Stimulated activated CD8-positive, alpha-beta memory T cell treated with anti-CD3 and anti-CD28 coated beads, Interleukin-15, amount 100 ng/mL, for 1 hour (primary cell): ENCODE measurements at regions not wholly inside any gene's neighbourhood (a gene's known extent, or its start where the extent isn't known, plus 50 kb on each side); places are given as distances from the start of the nearest gene placed in this dataset.

Experiments used
- DNase-seq: peaks from one replicate; pipeline ENCODE4 v3.0.0-alpha.2; 2020; ENCODE audit warnings: low read depth

GRCh38 chr1:88074661-88075060 lies 609.4 kb upstream of the PKN2 start:
- no peak for DNase-seq

DNA sequence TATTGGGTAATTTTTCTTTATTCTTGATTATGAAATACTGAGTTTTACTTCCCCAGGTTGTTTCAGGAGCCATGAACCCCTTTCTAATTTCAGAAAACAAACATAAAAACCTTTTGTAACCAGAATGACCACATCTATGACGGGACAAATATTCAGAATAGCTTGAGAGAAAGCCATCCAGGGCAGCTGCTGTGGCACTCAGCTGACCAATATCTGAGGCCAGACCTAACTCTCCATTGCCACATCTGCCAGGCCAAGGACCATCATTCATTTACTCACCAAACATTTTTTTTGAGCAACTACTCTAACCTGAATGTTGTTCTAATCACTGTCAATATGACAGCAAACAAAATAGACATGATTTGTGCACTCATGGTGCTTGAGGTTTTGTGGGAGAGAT lies 608.3 kb upstream of the PKN2 start:
- DNase-seq: no peak

DNA sequence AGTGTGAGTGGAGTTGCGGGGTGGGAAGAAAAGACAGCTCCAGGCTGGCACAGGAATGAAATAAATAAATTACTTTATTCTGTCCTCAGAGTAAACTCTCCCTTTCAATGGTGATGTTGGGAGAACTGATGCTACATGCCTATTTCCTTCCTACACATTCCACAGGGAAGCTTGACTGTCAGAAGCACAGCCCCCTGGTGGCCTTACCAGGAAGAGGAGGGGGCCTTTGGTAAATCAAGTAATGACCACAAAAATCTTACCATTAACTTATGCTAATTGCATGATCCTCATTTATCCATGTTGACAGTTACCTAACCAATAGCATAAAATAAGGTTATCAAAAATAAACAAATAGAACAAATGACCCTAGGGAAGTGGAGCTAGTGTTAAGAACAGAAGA lies 605.0 kb upstream of the PKN2 start:
- no peak for DNase-seq

GRCh38 chr1:88080875-88081274 lies 603.2 kb upstream of the PKN2 start:
- no peak for DNase-seq

- DNase-seq: no peak
Measured at GRCh38 chr1:88088481-88088880, 595.6 kb upstream of the PKN2 start.

GRCh38 chr1:88089961-88090360 lies 594.1 kb upstream of the PKN2 start:
- DNase-seq: no peak

DNA sequence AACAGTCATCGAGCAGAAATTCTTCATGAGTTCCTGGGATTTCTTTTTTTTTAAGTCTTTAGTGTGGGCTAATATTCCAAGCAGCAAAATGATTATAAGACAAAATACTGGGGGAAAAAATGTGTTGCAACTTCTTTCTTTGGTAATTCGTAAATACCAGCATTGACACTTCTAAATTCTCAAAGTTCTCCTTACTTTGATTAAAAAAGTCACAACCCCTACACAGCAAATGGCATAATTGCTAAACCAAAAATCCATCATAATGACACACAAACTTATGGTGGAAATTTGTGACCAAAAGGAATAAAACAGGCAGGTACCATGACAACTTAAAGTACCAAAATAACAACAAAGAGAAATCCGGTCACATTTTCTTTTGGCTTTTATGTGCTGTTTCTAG lies 585.2 kb upstream of the PKN2 start:
- no peak for DNase-seq

DNA sequence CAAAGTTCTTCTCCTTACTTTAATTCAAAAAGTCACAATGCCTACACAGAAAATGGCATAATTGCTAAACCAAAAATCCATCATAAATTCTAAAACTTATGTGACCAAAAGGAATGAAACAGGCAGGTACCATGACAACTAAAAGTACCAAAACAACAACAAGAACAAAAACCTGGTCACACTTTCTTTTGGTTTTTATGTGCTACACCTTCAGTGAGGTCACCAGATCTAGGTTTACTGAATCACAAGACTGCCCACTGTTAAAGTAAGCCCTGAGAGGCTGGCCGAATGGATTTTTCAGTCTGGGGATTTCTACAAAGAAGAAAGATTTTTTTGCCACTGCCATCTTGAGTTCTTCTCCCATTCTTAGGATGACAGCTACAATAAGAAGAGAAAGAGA lies 583.0 kb upstream of the PKN2 start:
- no peak for DNase-seq

DNA sequence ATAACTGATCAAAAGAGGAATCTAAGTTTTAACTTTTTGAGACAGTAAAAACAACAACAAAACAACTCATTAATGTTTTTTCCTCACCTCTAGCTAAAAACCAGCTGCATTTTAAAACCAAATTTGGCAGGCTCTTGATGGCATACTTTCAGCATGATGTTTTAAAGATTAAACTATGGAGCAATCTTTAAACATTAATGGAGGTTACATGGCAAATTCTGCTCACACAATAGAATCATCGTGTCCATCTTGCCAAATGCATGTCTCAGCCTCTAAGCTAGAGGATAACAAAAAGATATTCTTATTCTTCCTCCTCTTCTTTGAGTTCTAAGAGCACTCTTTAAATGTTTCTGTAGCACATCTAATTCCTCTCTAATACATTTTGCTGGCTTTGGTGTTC lies 579.8 kb upstream of the PKN2 start:
- DNase-seq: no peak

- no peak for DNase-seq
Measured at GRCh38 chr1:88104886-88105285, 579.2 kb upstream of the PKN2 start.

DNA sequence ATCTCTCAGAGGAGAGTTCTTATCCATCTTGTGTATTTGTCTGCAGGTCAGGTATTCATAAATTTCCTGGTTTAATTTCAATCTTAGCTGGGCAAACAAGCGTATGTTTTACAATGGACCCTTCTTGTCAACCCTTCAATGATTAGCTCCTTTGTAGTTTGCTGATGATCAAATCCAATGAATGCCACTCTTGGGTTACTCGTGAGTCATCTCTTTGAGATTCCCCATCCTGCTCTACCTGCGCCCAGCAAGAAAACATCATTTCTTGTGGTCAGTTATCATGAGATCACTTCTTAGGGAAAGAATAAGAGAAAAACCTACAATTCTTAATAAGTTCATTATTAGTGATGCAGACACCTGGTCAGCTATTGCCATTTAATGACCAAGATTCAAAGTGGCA lies 572.3 kb upstream of the PKN2 start:
- no peak for DNase-seq

- DNase-seq: no peak
Measured at GRCh38 chr1:88117597-88117996, 566.5 kb upstream of the PKN2 start.

- no peak for DNase-seq
Measured at GRCh38 chr1:88118176-88118845, 565.8 kb upstream of the PKN2 start.

DNA sequence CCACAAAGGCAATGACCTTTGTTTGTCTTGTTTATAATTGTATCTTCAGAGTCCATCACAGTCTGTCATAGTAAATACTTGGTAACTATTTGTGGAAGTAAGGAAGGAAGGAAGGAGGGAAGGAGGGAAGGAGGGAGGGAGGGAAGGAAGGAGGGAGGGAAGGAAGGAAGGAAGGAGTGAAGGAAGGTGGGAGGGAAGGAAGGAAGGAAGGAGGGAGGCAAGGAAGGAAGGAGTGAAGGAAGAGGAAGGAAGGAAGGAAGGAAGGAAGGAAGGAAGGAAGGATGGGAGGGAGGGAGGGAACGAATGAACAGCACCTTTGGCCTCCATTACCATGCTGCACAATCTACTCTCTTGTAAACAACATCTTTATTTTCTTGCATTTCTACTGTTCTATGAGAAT lies 559.5 kb upstream of the PKN2 start:
- DNase-seq: no peak

DNA sequence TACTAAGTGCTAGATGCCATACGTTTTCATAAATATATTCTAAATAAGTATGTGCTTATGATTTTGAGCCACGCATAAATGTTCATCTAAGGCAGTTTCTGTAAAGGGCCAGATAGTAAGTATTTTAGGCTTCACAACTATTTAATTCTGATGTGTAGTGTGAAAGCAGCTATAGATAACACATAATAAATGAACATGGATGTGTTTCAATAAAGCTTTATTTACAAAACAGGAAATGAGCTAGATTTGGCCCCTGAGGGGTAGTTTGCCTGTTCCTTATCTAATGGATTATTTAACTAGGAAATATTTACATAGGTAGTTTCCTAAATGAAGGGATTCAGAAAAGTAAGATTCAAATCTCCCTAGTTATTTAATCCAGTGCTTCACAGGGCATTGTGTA lies 557.6 kb upstream of the PKN2 start:
- DNase-seq: no peak

- DNase-seq: no peak
Measured at GRCh38 chr1:88133991-88134390, 550.1 kb upstream of the PKN2 start.

DNA sequence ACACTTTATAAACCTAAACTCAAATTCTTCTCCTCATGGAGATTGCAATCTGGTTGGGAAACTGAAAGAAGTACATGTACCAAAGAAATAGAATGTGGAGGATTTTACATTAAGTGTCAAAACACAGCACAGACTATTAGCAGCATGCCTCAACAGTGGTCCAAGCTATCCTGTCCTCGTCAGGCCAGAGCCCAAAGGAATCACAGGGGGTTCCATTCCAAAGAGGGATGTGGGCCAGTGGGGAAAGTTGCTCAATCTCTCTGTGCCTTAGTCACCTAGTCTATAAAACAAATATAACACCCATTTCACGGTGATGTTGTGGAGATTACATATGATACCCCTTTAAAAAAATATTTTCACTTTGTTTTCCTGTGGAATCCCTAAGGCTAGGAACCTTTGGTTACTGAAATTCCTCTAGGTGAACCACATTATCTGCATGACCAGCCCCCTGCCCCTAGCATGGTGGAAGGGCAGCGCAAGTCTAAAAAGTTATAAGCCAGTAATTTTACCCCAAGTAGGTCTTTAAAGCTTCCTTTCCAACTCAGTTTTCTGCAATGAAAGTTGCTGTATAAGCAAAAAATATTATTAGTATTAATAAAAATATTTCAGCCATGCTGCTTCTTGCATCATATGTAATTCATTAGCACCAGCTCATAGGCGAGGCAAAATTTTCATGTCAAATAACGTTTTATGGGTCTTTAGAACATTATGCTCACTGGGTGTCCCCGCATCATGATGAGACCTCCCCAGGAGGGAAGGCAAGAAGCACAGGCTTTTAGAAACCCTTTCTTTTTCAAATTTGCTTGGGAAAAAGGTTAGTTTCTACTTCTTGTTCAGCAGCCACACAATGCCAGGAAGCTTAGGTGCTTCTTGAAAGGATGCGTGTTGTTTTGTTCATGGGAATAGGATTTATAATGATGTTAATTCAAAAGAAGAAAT lies 548.8 kb upstream of the PKN2 start:
- no peak for DNase-seq

DNA sequence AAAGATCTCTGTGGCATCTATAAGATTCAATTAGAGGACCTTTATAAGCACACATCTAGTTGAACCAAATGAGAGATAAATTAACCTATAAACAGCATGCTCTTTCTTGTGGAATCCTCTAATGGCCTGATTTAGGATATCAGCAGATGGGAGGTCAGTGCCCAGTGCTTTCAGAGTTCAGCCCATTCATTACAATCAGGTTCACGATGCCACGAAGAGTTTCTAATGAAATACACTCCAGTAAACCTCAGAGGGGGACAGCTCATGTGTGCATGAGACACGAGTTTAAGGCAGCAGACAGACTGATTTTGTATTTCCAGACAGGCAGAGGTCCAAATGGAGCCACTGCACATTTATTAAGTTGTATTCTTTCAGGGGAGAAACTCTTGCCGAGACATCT lies 544.4 kb upstream of the PKN2 start:
- DNase-seq: no peak

DNA sequence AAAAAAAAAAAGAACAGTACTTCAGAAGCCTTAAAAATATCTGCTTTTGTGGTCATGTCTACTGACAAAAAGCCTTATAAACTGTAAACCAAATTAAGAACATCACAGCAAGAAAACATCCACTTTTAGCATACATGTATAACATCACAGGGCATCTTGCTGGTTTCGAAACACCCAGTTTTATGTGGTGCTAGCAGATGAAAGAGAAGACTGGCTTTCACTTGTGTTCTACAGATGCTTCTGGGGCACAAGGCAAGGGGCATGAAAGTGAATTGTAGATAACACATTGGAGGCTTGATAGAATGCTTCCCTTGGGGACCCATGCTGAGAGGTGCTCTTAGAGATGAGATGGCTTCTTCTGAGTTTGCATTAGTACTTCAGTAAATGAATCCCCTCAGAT lies 543.7 kb upstream of the PKN2 start:
- no peak for DNase-seq

DNA sequence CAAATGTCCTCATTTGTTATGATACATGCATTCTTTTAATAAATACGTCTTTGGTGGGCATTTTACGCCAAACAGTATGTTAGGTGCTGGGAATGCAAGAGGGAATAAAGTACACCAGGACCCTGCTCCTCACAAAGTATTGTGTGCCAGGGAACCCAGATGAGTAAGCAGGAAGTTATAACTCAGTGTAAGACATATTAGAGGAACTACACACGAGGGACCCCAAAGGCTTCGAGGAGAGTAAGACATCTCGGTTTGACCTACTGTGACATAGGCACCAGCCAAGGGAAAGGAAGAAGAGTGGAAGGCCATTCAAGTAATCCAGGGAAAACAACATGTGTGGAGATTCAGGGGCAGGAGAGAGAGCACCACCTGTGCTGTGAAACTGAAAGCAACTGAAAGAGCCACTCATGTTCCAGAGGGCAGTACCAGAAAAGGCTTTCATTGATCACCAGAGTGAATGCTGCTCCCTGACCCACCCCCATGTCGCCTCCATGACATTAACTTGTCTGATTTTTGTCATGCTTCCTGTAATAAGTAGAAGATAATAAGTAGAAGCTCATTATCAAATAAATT lies 542.5 kb upstream of the PKN2 start:
- no peak for DNase-seq

DNA sequence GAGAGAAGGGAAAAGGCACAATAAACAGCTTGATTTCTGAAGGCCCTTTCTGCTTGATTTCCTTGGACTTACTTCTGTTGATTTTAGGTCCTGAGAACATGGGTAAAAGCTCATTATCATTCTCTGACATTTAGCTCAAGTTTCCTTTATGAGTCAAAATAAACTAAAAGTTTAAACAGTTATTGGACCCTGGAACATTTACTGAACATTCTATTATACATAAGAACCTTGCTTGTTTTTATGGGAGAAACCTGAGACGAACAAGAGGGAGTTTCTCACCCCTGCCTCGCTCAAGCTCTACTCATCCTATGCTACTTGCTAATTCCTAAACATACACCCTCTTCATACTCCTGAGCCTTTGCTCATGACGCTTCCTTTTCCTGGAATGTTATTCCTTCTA lies 538.3 kb upstream of the PKN2 start:
- DNase-seq: no peak

GRCh38 chr1:88149686-88150085 lies 534.4 kb upstream of the PKN2 start:
- DNase-seq: no peak

DNA sequence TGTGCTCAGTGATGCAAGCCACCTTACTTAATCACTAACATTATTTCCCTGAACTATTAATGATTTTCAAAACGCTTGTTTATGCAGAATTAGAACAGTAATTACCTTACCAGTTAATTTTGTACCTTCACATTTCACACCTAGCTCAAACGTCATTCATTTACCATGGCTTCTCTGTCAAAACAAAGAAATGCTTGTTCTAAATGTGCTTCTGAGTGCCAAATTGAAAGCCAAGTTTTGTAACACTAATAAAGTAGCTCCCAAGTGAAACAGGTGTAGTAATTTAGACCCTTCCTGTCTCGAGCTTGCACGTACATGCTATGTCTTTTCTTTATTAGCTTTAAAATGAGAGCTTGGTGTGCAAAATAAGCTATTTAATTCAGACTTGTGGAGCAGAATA lies 533.7 kb upstream of the PKN2 start:
- DNase-seq: no peak
